ENCODE measurements at regions not wholly inside any gene's neighbourhood (a gene's known extent, or its start where the extent isn't known, plus 50 kb on each side); places are given as distances from the start of the nearest gene placed in this dataset.

DNA sequence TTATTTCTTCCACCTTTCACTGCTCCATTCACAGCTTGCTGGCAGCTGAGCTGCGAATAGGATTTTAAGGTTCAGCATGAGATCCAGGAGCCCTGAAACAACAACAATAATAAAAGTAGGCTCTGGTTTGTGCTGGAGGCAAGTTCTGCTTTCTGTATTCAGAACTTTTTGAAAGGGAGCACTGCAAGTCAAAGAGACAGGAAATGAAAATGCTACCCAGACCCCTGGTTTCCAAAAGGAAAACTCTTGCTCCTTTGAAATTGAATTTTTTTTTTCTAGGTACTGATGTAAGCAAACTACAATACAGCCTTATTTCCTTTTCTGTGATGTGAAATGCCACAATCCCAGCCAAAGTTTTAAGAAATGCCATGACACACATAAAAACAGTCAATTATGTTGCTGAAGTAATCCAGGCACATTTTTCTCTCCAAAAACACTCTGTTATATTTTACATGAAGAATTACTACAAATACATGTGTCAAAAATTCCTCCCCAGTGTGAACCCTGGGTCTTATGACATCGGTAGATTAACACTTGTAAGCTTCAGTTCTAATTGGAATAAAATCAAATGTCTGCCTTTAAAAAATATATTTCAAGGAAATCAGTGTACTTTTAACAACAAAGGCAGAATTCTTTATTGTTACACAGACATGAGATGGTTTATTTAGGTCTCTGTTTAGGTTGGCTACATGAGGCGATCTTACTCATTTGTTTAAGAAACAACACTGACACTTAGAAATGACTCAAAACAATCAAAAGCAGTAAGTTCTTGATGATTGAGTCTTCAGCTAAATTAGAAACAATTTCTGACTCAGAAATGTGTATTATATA is 656.7 kb downstream of the EPHA7 start:
- intact Hi-C loops (cut with DNase I; ENCODE audit: low total_unique reads), result no loop called here
- H3K4me3 ChIP-seq (ENCODE audit: low read depth, poor library complexity, severe bottlenecking), result no peak overlapping the region
- WGBS, 2 donors, result 50 to 60% methylated on average over 3 of the region's 3 CpGs
- no peak for DNase-seq (ENCODE audit: low spot score in 2 of 2)
- no peak for TF ChIP-seq POLR2A (IDR thresholded peaks at IDR 0.05)
- TF ChIP-seq, protein P1, sequence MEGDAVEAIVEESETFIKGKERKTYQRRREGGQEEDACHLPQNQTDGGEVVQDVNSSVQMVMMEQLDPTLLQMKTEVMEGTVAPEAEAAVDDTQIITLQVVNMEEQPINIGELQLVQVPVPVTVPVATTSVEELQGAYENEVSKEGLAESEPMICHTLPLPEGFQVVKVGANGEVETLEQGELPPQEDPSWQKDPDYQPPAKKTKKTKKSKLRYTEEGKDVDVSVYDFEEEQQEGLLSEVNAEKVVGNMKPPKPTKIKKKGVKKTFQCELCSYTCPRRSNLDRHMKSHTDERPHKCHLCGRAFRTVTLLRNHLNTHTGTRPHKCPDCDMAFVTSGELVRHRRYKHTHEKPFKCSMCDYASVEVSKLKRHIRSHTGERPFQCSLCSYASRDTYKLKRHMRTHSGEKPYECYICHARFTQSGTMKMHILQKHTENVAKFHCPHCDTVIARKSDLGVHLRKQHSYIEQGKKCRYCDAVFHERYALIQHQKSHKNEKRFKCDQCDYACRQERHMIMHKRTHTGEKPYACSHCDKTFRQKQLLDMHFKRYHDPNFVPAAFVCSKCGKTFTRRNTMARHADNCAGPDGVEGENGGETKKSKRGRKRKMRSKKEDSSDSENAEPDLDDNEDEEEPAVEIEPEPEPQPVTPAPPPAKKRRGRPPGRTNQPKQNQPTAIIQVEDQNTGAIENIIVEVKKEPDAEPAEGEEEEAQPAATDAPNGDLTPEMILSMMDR (IDR thresholded peaks at IDR 0.05), result no peak

DNA sequence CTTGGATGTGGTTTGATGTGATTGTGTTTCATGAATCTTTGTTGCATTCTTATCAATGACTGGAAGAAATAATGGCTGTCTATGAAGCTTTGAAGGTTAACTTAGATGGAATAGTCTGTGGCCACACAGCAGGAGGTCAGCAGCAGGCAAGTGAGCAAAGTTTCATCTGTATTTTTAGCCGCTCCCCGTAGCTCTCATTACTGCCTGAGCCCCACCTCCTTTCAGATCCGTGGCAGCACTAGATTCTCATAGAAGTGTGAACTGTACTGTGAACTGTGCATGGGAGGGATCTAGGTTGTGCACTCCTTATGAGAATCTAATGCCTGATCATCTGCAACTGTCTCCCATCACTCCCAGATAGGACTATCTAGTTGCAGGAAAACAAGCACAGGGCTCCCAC is 660.2 kb downstream of the EPHA7 start:
- DNase-seq (ENCODE audit: low spot score in 2 of 2), result no peak
- WGBS, 2 donors, result 76 to 80% methylated on average over 3 of the region's 3 CpGs
- TF ChIP-seq POLR2A (IDR thresholded peaks at IDR 0.05), result no peak
- TF ChIP-seq, protein P1 (IDR thresholded peaks at IDR 0.05), result no peak
- H3K4me3 ChIP-seq (ENCODE audit: low read depth, poor library complexity, severe bottlenecking), result no peak overlapping the region
- intact Hi-C loops (cut with DNase I; ENCODE audit: low total_unique reads), result no loop called here

GRCh38 chr6:92757925-92758324 is 661.4 kb downstream of the EPHA7 start:
- DNase-seq (ENCODE audit: low spot score in 2 of 2), result no peak
- intact Hi-C loops (cut with DNase I; ENCODE audit: low total_unique reads), result no loop called here
- 62 to 66% methylated on average over 4 of the region's 4 CpGs for WGBS, 2 donors
- H3K4me3 ChIP-seq (ENCODE audit: low read depth, poor library complexity, severe bottlenecking), result no peak overlapping the region
- TF ChIP-seq, protein P1 (IDR thresholded peaks at IDR 0.05), result no peak
- no peak for TF ChIP-seq POLR2A (IDR thresholded peaks at IDR 0.05)

DNA sequence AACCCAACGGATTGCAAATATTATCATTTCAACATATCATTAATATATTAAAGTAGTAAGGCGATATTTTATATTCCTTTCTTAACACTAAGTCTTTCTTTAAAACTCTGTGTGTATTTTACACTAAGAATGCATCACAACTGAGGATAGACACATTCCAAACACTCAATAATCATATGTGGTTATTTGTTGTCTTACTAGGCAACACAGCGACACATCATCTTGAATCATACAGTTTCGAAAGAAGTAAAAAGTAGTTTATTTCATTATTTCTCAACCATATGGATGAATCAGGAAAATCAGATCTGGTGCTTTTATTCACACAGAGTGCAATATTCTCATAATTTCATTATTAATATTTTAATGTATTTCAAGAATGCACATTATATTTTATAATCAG is 662.4 kb downstream of the EPHA7 start:
- DNase-seq (ENCODE audit: low spot score in 2 of 2), result no peak
- H3K4me3 ChIP-seq (ENCODE audit: low read depth, poor library complexity, severe bottlenecking), result no peak overlapping the region
- intact Hi-C loops (cut with DNase I; ENCODE audit: low total_unique reads), result no loop called here
- TF ChIP-seq, protein P1 (IDR thresholded peaks at IDR 0.05), result no peak
- no peak for TF ChIP-seq POLR2A (IDR thresholded peaks at IDR 0.05)
- 88 to 91% methylated on average over 4 of the region's 4 CpGs for WGBS, 2 donors

DNA sequence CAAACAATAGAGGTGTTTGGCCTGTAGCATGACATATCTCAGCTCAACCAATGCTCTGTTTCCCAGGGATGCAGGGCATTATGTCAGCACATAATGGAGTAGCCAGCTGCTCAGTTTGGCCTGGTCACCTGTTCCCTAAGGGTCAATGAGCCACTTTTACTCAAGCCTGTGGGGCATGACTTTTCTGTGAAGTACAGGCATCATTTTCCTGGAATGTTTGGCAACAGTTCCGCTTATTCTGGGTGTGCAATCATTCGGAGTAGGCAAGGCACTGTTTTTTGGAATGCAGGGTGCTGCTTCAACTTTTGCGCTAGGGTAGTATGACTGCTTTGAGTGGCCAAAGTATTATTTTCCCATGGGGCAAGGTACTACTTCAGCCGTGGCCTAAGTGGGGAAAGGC is 665.4 kb downstream of the EPHA7 start:
- DNase-seq (ENCODE audit: low spot score in 2 of 2), result no peak
- H3K4me3 ChIP-seq (ENCODE audit: low read depth, poor library complexity, severe bottlenecking), result no peak overlapping the region
- 94% methylated on average over 4 of the region's 4 CpGs for WGBS, 2 donors
- no peak for TF ChIP-seq POLR2A (IDR thresholded peaks at IDR 0.05)
- TF ChIP-seq, protein P1 (IDR thresholded peaks at IDR 0.05), result no peak
- intact Hi-C loops (cut with DNase I; ENCODE audit: low total_unique reads), result no loop called here

GRCh38 chr6:92752114-92752513 is 667.2 kb downstream of the EPHA7 start:
- intact Hi-C loops (cut with DNase I; ENCODE audit: low total_unique reads), result no loop called here
- H3K4me3 ChIP-seq (ENCODE audit: low read depth, poor library complexity, severe bottlenecking), result no peak overlapping the region
- DNase-seq (ENCODE audit: low spot score in 2 of 2), result no peak
- TF ChIP-seq, protein P1 (IDR thresholded peaks at IDR 0.05), result no peak
- no peak for TF ChIP-seq POLR2A (IDR thresholded peaks at IDR 0.05)
